Spleen (tissue), 11 donors: ENCODE measurements at regions not wholly inside any gene's neighbourhood (a gene's known extent, or its start where the extent isn't known, plus 50 kb on each side); places are given as distances from the start of the nearest gene placed in this dataset.
A peak's percentile ranks its signal among the peaks of the same experiment; 100 is the strongest.
"Not testable (repeated sequence)": the region's sequence is repeated elsewhere in the genome, so short reads cannot be mapped to it uniquely, and the experiment has no call there.

ENCODE experiments used
- DNase-seq: peaks from one replicate; pipeline ENCODE4 v3.0.0-alpha.2; 2020
- H3K27ac ChIP-seq, 8 donors: fragments of 200-600 bp; sonication (generic) in 7 of 8; 1 replicate in 4 of 8; 2 replicates in 4 of 8; pipeline versions ENCODE4 v1.5.0 to v1.8.0; 2016 to 2021; ENCODE audit warnings: inconsistent platforms in 4 of 8, mild to moderate bottlenecking in 4 of 8, moderate library complexity in 1 of 8
- H3K27me3 ChIP-seq, 7 donors: fragments of 200-600 bp; sonication (generic) in 6 of 7; replicated peaks in 1 of 7; 1 replicate in 4 of 7; 2 replicates in 3 of 7; pipeline versions ENCODE4 v1.5.0 to v1.8.0; 2016 to 2021; ENCODE audit warnings: inconsistent platforms in 3 of 7, mild to moderate bottlenecking in 1 of 7
- H3K36me3 ChIP-seq, 6 donors: fragments of 200-600 bp; sonication (generic) in 5 of 6; 1 replicate in 4 of 6; 2 replicates in 2 of 6; pipeline versions ENCODE4 v1.5.0 to v1.8.0; 2016 to 2021; ENCODE audit warnings: inconsistent platforms in 2 of 6
- H3K4me1 ChIP-seq, 6 donors: fragments of 200-600 bp; sonication (generic) in 5 of 6; 1 replicate in 3 of 6; 2 replicates in 3 of 6; pipeline versions ENCODE4 v1.5.0 to v1.8.0; 2016 to 2021; ENCODE audit warnings: inconsistent platforms in 3 of 6
- H3K4me3 ChIP-seq, 8 donors: fragments of 200-600 bp; sonication (generic) in 7 of 8; 1 replicate in 4 of 8; 2 replicates in 4 of 8; pipeline versions ENCODE4 v1.5.0 to v1.8.0; 2016 to 2021; ENCODE audit warnings: inconsistent platforms in 4 of 8, mild to moderate bottlenecking in 4 of 8, moderate library complexity in 2 of 8
- H3K9me3 ChIP-seq, 8 donors: fragments of 200-600 bp; sonication (generic) in 7 of 8; 1 replicate in 4 of 8; 2 replicates in 4 of 8; pipeline versions ENCODE4 v1.5.0 to v1.8.0; 2016 to 2021; ENCODE audit warnings: inconsistent platforms in 4 of 8
- WGBS, 5 donors: extraction: QIAGEN DNeasy Blood & Tissue Kit in 3 of 5; methylation state at CpG; one replicate each; pipeline versions ENCODE4 v1.1.5 to v1.1.7; 2013 to 2018; 5-methylcytosine and 5-hydroxymethylcytosine counted together
- intact Hi-C: fragments of 100-400 bp; cut with DNase I; formaldehyde crosslinking; loops from one replicate; pipeline ENCODE4 v1.15.0; 2023; ENCODE audit warnings: low total_unique reads
- donor health status: healthy with polysubstance abuse.
- donor health status: DM: no; HTN: no; CAD: no; lungs with moderate emphysema.
- donor health status: DM: no; HTN: no; CAD: no.
- donor health status: Bipolar disorder and iron deficiency.
- donor health status: healthy.
- donor health status: DM: no; HTN: no; CAD: no.
- donor health status: DM: yes; HTN: yes; CAD: no.

GRCh38 chr1:16794609-16795008 lies 54.3 kb downstream of the RNU1-4 start:
- H3K27me3 ChIP-seq: peaks cover 0 to 24% (median 4%) of the 10 kb centered on the region in 7 donors
- H3K9me3 ChIP-seq, H3K36me3 ChIP-seq, H3K4me1 ChIP-seq, intact Hi-C loops, H3K4me3 ChIP-seq, H3K27ac ChIP-seq: not testable (repeated sequence)
- WGBS, 5 donors: 75 to 94% (median 90%) methylated on average over 4 to 6 of the region's 6 CpGs
- peak; percentile 58 for DNase-seq

GRCh38 chr1:16795119-16795518 lies 54.8 kb downstream of the RNU1-4 start:
- H3K4me1 ChIP-seq, H3K27ac ChIP-seq, H3K4me3 ChIP-seq, DNase-seq, intact Hi-C loops, H3K36me3 ChIP-seq, H3K9me3 ChIP-seq: not testable (repeated sequence)
- H3K27me3 ChIP-seq: peaks cover 0 to 24% (median 4%) of the 10 kb centered on the region in 7 donors
- WGBS, 5 donors: 88 to 92% (median 90%) methylated on average over 4 to 6 of the region's 7 CpGs

DNA sequence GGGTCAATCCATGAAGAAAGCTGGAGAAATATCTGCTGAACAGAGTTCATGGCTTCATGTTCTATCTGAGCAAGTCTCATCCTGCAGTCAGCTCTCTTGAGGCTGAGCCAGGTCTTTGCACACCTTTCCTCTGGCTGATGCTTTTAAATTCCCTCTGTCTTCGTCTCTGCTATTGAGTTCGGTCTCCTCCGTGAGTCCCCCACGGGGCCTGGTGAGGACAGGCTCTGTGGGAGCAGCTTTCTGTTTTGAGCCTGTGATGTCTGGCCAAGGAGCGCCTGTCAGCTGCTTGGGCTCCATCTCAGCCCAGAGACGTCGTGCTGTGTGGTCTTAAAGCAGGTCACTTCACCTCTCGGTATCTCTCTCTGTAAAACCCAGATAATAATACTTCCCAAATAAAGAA lies 55.9 kb downstream of the RNU1-4 start:
- H3K9me3 ChIP-seq, H3K4me1 ChIP-seq, intact Hi-C loops, H3K4me3 ChIP-seq, H3K36me3 ChIP-seq, H3K27ac ChIP-seq: not testable (repeated sequence)
- peak; percentile 38 for DNase-seq
- 69 to 84% (median 77%) methylated on average over 8 of the region's 8 CpGs for WGBS, 5 donors
- H3K27me3 ChIP-seq: peaks cover 0 to 24% (median 4%) of the 10 kb centered on the region in 7 donors

GRCh38 chr1:16796625-16797046 lies 56.3 kb downstream of the RNU1-4 start:
- intact Hi-C loops, H3K27ac ChIP-seq, H3K36me3 ChIP-seq, H3K4me3 ChIP-seq, H3K9me3 ChIP-seq, H3K4me1 ChIP-seq: not testable (repeated sequence)
- H3K27me3 ChIP-seq: peaks cover 0 to 24% (median 4%) of the 10 kb centered on the region in 7 donors
- DNase-seq: peak; percentile 45
- 79 to 92% (median 84%) methylated on average over 9 of the region's 9 CpGs for WGBS, 5 donors

DNA sequence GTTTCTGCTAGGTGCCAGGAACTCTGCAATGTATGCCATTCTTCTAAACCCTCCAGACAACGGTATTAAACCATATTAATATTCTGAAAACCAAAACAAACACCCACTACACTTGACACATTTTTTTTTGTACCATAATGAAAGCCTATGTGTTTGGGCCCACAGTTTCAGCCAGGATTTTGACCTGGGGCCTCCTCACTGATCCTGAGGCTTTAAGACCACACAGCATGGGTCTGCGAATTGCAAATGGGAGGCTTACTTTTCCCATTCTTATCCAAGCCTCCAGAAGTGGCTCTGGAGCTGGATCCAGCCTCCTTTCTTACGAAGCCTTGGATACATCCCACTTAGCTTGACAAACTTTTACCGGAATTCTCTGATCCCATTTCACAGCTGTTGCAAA lies 56.7 kb downstream of the RNU1-4 start:
- H3K27ac ChIP-seq, intact Hi-C loops, H3K9me3 ChIP-seq, H3K36me3 ChIP-seq, H3K4me3 ChIP-seq, H3K4me1 ChIP-seq: not testable (repeated sequence)
- WGBS, 5 donors: 50 to 79% (median 72%) methylated on average over 1 to 4 of the region's 4 CpGs
- peak; percentile 9 for DNase-seq
- H3K27me3 ChIP-seq: peaks cover 0 to 24% (median 4%) of the 10 kb centered on the region in 7 donors

- H3K27ac ChIP-seq, H3K4me3 ChIP-seq, H3K9me3 ChIP-seq, H3K36me3 ChIP-seq, intact Hi-C loops, H3K4me1 ChIP-seq: not testable (repeated sequence)
- H3K27me3 ChIP-seq: peaks cover 0 to 24% (median 4%) of the 10 kb centered on the region in 7 donors
- 75 to 90% (median 85%) methylated on average over 1 to 2 of the region's 2 CpGs for WGBS, 5 donors
- DNase-seq: peak; percentile 37
Observed at GRCh38 chr1:16798050-16798449, 57.7 kb downstream of the RNU1-4 start.
